Lower leg skin (tissue), 4 donors: ENCODE measurements at regions not wholly inside any gene's neighbourhood (a gene's known extent, or its start where the extent isn't known, plus 50 kb on each side); places are given as distances from the start of the nearest gene placed in this dataset.

Experiments
- DNase-seq, 2 donors: peaks; one replicate each; pipeline ENCODE4 v3.0.0-alpha.2; 2019; ENCODE audit warnings: low spot score in 2 of 2
- H3K4me3 ChIP-seq: fragments of 200-600 bp; sonication (generic); 2 replicates; pipeline ENCODE4 v1.5.1; 2017; ENCODE audit warnings: mild to moderate bottlenecking, low read depth; ENCODE audit not compliant: poor library complexity, severe bottlenecking
- CTCF ChIP-seq, 3 donors: fragments of 450-650 bp; IDR thresholded peaks; one replicate each; pipeline ENCODE4 v1.5.1; 2016; ENCODE audit warnings: antibody characterized with exemption in 3 of 3, mild to moderate bottlenecking in 3 of 3, moderate library complexity in 2 of 3
- POLR2A ChIP-seq, 2 donors: fragments of 450-650 bp; IDR thresholded peaks; one replicate each; pipeline ENCODE4 v1.6.1; 2016 to 2017; ENCODE audit warnings: antibody characterized with exemption in 2 of 2, mild to moderate bottlenecking in 1 of 2, moderate library complexity in 1 of 2
- WGBS, 2 donors: methylation state at CpG; one replicate each; pipeline ENCODE4 v1.1.5; 2018; 5-methylcytosine and 5-hydroxymethylcytosine counted together
- intact Hi-C: fragments of 100-400 bp; cut with DNase I; formaldehyde crosslinking; loops from one replicate; pipeline ENCODE4 v1.15.0; 2023; ENCODE audit warnings: low total_unique reads

- no peak overlapping the region for H3K4me3 ChIP-seq
- intact Hi-C loops: no loop called here
- TF ChIP-seq CTCF (IDR thresholded peaks at IDR 0.05): no peak
- TF ChIP-seq POLR2A (IDR thresholded peaks at IDR 0.05): no peak
- 81 to 85% methylated on average over 20 of the region's 20 CpGs for WGBS, 2 donors
- peak in 1 of 2 donors; percentile 84 for DNase-seq
These were observed 59.4 kb downstream of the RTL6 start for GRCh38 chr22:44438481-44439131.

DNA sequence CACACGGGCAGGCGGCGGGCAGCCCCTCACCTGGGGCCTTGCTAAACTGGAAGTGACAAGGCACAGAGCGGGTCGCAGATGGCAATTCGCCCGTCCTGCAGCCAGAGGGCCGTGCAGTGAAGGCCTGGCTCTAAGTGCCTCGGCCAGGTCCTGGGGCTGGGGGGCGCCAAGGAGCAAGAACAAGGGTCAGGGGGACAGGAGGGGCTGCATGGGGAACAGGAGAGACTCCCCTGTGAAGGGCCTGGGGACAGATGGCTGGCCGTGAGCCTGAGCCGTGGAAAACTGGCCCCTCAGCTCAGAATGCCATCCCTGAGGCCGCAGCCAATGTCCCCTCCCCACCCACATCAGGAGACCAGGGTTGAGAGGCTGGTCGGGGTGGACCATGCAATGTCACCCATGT is 60.0 kb downstream of the RTL6 start:
- no peak overlapping the region for H3K4me3 ChIP-seq
- peak in 1 of 2 donors; percentile 63 for DNase-seq
- TF ChIP-seq POLR2A (IDR thresholded peaks at IDR 0.05) (no peak), CTCF (IDR thresholded peaks at IDR 0.05) (no peak)
- WGBS, 2 donors: 83 to 90% methylated on average over 12 to 13 of the region's 14 CpGs
- intact Hi-C loops: no loop called here

- peak in 1 of 2 donors; percentile 73 for DNase-seq
- intact Hi-C loops: no loop called here
- 83 to 88% methylated on average over 11 to 21 of the region's 21 CpGs for WGBS, 2 donors
- no peak overlapping the region for H3K4me3 ChIP-seq
- TF ChIP-seq POLR2A (IDR thresholded peaks at IDR 0.05) (no peak), CTCF (IDR thresholded peaks at IDR 0.05) (no peak)
These were observed 60.6 kb downstream of the RTL6 start for GRCh38 chr22:44437216-44438055.

DNA sequence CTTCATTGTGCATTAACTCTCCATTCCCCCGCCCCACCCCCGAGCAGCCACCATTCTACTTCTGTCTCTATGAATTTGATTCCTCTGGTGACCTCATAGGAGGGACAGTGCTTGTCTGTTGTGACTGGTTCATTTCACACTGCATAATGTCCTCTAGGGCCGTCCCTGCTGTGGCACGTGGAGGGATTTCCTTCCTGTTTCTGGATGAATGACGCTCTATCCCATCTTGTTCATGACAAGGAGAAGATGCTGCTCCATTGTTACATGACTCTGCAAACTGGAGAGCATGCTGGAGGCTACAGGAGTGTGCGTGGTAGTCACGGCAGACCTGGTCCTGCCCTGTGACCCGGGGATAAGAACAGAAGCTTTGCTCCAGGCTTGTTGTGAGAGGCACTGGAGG is 61.3 kb downstream of the RTL6 start:
- intact Hi-C loops: no loop called here
- 79 to 85% methylated on average over 8 of the region's 8 CpGs for WGBS, 2 donors
- TF ChIP-seq POLR2A (IDR thresholded peaks at IDR 0.05) (no peak), CTCF (IDR thresholded peaks at IDR 0.05) (no peak)

GRCh38 chr22:44431256-44431655 is 66.8 kb downstream of the RTL6 start:
- 75 to 92% methylated on average over 4 of the region's 4 CpGs for WGBS, 2 donors
- H3K4me3 ChIP-seq: no peak overlapping the region
- intact Hi-C loops: no loop called here
- DNase-seq: peak in 1 of 2 donors; percentile 60
- no peak for TF ChIP-seq POLR2A (IDR thresholded peaks at IDR 0.05)
- no peak for TF ChIP-seq CTCF (IDR thresholded peaks at IDR 0.05)

More for the DNA sequence above, 61.3 kb downstream of the RTL6 start:
- DNase-seq: peak in 1 of 2 donors; percentile 52
- H3K4me3 ChIP-seq: no peak overlapping the region
